ENCODE measurements at regions not wholly inside any gene's neighbourhood (a gene's known extent, or its start where the extent isn't known, plus 50 kb on each side); places are given as distances from the start of the nearest gene placed in this dataset.

DNA sequence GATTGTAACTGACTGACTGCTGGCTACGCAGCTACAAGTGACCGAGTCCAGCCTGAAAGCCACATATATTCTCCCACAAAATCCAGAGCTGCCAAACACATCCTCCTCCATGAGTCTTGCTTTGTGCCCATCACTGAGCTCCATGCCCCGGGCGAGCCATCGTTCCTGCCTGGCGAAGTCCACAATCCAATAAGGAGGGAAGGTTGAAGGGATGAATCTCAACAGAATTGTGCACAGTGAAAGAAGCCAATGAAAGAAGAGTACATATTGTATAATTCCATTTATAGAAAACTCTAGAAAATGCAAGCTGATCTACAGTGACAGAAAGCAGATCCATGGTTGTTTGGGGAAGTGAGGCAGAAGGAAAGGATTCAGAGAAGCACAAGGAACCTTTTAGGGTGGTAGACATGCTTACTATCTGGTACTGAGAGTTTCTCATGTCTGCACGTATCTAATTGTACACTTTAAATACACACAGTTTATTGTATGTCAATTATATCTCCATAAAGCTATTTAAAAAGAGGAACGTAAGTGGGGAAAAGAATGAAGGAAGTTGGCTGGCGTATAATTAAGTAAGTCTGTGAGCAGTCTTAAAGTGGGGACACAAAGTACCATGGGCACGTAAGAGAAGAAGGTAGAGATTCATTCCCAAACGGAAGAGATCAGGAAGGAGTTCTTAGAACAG lies 115.9 kb upstream of the JUN start:
- no peak for TF ChIP-seq EP300 (IDR thresholded peaks at IDR 0.05)
- no peak for TF ChIP-seq POLR2A (IDR thresholded peaks at IDR 0.05)

Measured in ovary (tissue), 1 donor.